Keratinocyte (primary cell): ENCODE measurements at regions not wholly inside any gene's neighbourhood (a gene's known extent, or its start where the extent isn't known, plus 50 kb on each side); places are given as distances from the start of the nearest gene placed in this dataset.

Experiments used
- EZH2 ChIP-seq: IDR thresholded peaks from one replicate; pipeline ENCODE4 v1.6.1; 2012; ENCODE audit warnings: inconsistent platforms, mild to moderate bottlenecking, low read length, moderate library complexity
- TF ChIP-seq, protein P1 (sequence below), 3 experiments: IDR thresholded peaks in 1 of 3; conservative IDR thresholded peaks in 1 of 3; optimal IDR thresholded peaks in 1 of 3; 2 replicates in 2 of 3; 3 replicates in 1 of 3; pipeline versions ENCODE3 to v1.5.1; 2011; ENCODE audit warnings: low read length in 3 of 3, mild to moderate bottlenecking in 3 of 3, moderate library complexity in 2 of 3, control low read depth in 1 of 3, inconsistent platforms in 1 of 3; ENCODE audit not compliant: insufficient read depth in 2 of 3; ENCODE audit errors: extremely low read depth in 1 of 3

DNA sequence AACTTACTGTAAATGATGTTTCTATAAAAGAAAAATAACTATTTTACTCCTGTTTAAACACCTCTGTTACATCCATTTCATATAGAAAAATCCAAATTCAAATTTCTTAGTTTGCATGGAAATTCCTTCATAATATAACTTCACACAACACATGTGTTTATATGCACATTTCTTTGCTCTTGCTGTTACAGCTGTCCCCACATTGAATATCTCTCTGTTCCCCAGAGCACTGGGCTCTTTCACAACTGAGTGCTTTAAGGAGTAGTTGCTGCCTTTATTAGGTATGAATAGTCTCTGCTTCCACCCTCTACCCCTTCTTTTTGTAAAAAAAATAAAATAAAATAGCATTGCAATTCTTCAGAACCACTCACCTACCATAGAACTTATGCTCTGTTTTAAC lies 287.0 kb downstream of the OLFM3 start:
- TF ChIP-seq EZH2 = no peak
- TF ChIP-seq, protein P1, sequence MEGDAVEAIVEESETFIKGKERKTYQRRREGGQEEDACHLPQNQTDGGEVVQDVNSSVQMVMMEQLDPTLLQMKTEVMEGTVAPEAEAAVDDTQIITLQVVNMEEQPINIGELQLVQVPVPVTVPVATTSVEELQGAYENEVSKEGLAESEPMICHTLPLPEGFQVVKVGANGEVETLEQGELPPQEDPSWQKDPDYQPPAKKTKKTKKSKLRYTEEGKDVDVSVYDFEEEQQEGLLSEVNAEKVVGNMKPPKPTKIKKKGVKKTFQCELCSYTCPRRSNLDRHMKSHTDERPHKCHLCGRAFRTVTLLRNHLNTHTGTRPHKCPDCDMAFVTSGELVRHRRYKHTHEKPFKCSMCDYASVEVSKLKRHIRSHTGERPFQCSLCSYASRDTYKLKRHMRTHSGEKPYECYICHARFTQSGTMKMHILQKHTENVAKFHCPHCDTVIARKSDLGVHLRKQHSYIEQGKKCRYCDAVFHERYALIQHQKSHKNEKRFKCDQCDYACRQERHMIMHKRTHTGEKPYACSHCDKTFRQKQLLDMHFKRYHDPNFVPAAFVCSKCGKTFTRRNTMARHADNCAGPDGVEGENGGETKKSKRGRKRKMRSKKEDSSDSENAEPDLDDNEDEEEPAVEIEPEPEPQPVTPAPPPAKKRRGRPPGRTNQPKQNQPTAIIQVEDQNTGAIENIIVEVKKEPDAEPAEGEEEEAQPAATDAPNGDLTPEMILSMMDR (optimal IDR thresholded peaks at IDR 0.05 in 1 of 3, IDR thresholded peaks at IDR 0.05 in 1 of 3, conservative IDR thresholded peaks at IDR 0.05 in 1 of 3; ENCODE audit: extremely low read depth in 1 of 3, insufficient read depth in 2 of 3, low read length in 3 of 3) = no peak
